ENCODE measurements at regions not wholly inside any gene's neighbourhood (a gene's known extent, or its start where the extent isn't known, plus 50 kb on each side); places are given as distances from the start of the nearest gene placed in this dataset.

DNA sequence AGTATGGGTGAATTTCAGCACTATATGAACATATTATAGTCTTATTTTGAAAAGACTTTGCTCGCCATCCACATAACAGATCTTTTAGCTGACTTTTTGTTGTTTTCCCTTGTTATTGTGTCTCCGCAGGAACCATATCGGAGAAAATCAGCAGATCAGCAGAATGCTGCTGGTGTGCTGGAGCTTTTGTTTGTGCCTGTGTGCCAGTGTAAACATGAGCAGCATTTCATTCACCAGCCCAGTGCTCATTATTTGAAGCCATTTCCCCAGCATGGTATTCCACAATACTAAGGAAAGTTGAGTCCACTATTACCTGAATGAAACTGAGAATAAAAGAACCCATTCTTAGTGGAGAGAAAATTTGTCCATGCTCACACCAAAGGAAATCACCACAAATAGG lies 261.8 kb upstream of the ARX start:
- intact Hi-C loops (cut with DNase I) = no loop called here
- ATAC-seq (ENCODE audit: poor library complexity) (no peak), DNase-seq (no peak)

DNA sequence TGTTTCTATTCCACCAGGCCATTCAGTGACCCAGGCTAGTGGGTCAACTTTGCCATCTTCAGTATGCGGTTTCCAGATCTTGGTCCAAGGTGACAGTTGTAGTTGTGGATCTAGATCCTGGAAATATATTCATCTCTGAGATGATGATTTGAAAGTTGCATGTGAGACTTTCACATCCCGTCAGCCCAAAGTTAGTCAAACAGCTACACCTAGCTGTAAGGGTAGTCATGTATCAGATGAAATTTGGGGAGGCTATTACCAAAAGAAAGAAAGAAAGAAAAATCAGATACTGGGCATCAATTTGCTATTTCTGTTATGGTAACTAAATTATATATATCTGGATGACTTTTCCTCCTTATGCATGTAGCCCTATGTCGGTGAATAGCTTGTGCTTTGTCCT lies 259.4 kb upstream of the ARX start:
- intact Hi-C loops (cut with DNase I) = no loop called here
- DNase-seq = no peak
- no peak for ATAC-seq (ENCODE audit: poor library complexity)

DNA sequence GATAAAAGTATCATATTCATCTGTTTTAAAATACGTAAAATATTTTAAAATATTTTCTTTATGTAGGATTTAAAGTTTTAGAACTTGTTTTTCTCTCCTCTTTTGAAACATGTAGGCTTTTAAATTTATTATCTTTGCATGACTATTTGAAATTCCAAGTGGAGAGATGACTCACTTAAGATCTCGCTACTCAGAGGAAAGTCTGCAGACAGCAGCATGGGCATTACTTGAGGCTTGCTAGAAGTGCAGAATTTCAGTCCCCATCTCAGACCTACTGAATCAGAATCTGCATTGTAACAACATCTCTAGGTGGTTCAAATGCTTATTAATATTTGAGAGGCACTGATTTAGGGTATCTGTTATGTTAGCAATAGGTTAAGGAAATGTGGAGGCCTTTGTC lies 225.7 kb upstream of the ARX start:
- intact Hi-C loops (cut with DNase I) = no loop called here
- ATAC-seq (ENCODE audit: poor library complexity) = no peak
- no peak for DNase-seq

DNA sequence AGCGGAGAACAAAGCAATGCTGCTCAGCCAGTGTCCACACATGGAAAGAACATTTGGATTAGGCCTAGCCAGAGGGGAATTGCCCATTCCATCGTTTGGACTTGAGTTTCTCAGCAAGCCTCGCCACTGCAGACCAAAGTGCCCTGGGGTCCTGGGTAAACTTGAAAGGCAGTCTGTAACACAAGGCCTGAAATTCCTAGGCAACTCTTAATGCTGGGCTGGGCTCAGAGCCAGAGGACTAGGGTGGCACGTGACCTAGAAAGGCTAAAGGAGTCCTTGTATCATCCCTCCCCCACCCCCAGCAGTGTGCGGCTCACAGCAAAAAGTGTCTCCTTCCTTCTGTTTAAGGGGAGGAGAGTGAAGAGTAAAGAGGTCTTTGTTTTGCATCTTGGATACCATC lies 210.4 kb upstream of the ARX start:
- no peak for ATAC-seq (ENCODE audit: poor library complexity)
- intact Hi-C loops (cut with DNase I) = no loop called here
- DNase-seq = no peak

DNA sequence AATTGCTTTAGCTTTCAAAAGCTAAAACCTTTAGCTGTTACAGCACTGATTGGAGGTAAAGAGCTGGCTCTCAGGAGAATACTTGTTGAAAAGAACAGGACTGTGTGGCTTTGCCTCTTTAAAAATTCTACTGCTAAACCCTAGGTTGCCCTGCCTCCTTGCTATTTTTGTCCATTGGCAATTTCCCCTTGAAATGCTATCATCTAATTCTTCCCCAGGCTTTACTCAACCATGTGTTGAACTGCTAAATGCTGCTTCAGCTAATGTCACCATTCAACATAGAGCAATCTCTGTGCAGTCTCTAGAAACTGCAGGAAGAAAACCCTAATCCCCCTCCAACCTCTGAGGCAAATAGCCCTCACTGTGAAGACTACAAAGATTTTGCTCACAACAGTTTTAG lies 203.7 kb upstream of the ARX start:
- no peak for ATAC-seq (ENCODE audit: poor library complexity)
- intact Hi-C loops (cut with DNase I) = no loop called here

DNA sequence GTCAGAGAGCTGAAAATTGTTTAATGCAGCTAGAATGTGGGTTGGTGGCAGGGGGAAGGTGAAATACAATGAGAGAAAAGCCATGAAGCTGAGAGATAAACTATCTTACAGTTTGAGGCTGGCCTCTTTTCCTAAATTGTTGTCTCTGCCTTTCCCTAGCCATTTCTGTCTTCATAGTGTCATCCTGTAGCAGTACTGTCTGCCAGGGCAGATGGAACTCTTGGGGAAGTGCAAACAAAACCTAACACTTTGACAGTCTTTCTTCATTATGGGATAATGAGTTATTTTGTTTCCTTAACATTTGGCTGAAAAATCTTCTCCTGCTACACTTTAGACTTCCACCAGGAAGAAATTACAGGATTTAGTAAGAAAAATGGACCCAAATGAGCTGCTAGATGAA lies 197.8 kb upstream of the ARX start:
- DNase-seq (no peak), ATAC-seq (ENCODE audit: poor library complexity) (no peak)
- intact Hi-C loops (cut with DNase I) = no loop called here

More for the DNA sequence above, 203.7 kb upstream of the ARX start:
- no peak for DNase-seq

DNA sequence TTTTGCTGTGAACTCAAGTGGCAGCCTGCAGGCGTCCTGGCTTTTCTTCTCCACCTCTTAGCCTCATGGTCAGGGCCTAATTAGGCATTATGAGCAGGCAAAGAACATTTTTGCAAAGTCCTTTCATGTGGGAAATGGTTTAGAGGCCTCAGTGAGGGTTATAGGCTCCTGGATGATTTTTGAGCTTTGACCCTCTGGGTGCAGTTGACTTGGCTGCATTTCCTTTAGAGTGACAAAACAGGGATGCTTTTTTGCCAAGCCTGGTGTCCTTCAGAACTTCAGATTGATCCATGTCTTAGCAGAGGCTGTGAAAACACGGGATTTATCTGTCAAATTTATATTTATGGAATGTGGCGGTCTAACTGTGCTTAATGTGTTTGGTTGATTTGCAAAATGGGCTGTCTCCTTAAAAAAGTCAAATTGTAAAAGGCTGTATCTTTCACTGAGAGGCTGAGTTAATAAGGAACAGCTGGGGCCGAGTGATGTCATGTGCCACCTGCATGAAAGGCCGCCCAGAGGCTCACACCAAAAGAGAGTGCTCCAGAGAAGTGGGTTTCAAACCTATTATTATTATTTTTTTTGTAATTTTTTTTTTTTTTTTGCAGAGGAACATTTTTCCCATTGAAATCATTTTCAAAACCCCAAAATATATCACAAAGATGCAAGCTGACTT lies 192.2 kb upstream of the ARX start:
- intact Hi-C loops (cut with DNase I) = no loop called here
- ATAC-seq (ENCODE audit: poor library complexity) (no peak), DNase-seq (no peak)

DNA sequence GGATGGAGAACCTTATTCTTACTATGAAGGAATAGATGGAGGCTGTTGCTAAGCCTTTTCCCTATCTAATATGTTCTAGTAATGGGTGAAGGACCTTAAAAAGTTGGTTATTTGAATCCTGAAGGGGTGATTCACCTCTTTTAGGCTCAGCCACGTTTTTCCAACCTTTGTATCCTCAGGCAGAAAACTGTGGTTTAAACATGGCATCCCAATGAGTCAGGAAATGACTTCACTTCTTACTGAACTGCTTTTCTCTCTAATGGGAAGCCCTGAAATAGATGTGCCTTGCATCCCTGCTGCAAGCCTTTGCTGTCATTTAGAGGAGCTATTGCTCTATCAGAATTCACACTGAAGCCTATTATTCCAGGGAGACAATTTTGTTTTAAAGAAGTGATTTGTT lies 191.0 kb upstream of the ARX start:
- DNase-seq = no peak
- no peak for ATAC-seq (ENCODE audit: poor library complexity)
- intact Hi-C loops (cut with DNase I) = no loop called here

DNA sequence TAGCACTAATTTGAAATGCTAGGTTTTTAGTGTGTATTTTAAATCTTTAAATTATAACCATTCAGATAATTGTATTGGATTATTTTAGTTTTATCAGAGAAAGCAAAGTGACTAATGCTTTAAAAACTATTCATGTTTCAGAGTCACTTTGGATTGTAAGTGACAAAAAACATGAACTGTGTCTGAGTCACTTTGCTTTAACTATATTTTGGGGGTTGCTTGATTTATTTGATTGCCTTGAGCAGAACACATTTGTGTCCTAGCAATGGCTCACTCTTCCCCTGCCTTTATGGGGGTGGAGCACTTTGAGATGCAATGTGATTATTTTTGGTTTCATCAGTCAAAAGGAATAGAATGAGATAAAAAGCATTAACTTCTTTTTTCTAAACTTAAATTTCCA lies 188.4 kb upstream of the ARX start:
- ATAC-seq (ENCODE audit: poor library complexity) (no peak), DNase-seq (no peak)
- intact Hi-C loops (cut with DNase I) = no loop called here

DNA sequence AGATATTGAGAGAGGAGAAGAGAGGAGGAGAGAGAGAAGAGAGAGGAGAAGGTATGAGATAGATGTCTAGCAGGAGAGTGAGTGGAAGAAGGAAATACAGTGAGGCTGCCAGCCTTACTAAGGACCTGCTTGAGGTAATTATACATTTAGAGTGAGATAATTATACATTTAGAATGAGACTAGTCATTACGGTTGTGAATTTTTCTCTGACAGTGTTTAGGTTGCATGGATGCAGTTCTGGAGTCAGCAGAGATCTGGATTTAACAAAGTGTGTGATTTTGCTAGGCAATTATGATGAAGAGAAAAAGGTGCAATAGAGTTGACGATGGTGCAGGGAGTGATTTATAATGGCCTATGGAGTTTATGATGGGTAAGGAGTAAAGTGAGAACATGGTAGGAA lies 187.1 kb upstream of the ARX start:
- no peak for DNase-seq
- intact Hi-C loops (cut with DNase I) = no loop called here
- no peak for ATAC-seq (ENCODE audit: poor library complexity)

DNA sequence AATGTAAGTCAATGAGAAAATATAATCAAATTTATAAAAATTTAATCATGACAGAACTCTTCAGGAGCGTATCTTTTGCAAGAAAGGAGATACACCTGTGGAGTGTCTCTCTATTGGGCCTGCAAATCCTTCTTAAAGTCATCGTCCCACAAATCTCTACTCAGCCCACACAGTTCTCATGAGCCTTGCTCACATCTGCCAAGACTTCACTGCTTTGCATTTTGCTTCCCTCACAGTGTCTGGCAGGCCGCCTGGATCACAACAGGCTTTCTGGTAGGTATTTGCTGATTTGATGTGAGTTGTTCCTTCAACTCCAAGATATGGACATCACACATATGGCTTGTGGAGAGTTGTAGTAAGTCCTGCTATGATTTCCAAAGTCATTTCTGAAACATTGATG lies 183.1 kb upstream of the ARX start:
- intact Hi-C loops (cut with DNase I) = no loop called here

DNA sequence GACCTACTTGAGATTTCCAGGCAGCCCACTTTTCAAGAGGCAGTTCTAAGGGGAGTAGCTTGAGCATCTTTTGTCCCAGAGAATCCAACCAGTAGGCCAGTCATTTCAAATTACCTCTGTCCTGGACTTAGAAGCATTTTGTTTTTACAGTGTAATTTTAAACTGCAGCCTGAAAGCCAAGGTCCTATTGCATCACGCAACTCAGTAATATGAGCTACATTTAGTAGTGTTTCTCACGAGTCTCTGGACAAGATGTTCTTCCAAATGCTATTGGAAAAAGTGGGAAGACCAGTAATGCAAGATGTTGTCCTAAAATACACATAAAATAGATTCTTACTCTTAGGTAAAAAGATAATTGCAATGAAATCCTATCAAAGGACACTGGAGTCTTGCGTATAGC lies 182.5 kb upstream of the ARX start:
- intact Hi-C loops (cut with DNase I) = no loop called here
- DNase-seq (no peak), ATAC-seq (ENCODE audit: poor library complexity) (no peak)

More for the DNA sequence above, 183.1 kb upstream of the ARX start:
- DNase-seq (no peak), ATAC-seq (ENCODE audit: poor library complexity) (no peak)

DNA sequence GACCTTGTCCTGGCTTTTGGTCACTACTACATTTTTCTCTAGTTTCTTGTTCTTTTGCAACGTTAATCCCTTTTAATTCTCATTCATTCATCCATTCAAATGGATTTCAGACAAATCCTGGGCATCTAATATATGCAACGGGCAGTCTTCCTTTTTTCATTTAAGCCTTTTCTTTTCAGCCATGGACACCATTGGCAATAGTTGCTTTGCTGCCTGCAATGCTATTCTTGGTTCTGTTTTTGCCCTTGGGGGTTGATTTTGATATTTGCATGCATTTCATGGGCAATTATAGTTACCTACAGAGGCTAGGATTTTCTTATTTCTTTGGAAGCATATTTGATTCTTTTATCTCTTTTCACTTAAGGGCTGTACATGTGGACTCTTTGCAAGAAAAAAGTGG lies 180.5 kb upstream of the ARX start:
- ATAC-seq (ENCODE audit: poor library complexity) = no peak
- no peak for DNase-seq
- intact Hi-C loops (cut with DNase I) = no loop called here

DNA sequence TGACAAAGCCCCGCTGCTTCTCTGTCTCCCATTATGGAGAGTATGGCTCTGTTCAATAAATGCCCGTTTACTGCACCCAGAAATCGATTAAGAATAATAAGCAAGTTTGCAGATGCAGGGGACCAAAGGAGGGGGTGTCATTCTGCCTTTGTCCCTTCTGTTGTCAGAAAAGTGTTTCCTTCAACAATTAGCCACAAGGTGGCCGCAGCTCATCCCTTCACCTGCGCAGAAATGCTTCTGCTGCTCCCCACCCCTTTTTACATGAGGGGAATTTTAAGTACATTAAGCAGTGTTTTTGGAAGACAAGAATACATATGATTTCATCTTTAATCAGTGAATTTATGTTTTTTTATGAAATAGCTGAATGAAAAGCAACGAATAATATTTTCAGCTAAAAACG lies 175.6 kb upstream of the ARX start:
- intact Hi-C loops (cut with DNase I) = no loop called here
- DNase-seq (no peak), ATAC-seq (ENCODE audit: poor library complexity) (no peak)

DNA sequence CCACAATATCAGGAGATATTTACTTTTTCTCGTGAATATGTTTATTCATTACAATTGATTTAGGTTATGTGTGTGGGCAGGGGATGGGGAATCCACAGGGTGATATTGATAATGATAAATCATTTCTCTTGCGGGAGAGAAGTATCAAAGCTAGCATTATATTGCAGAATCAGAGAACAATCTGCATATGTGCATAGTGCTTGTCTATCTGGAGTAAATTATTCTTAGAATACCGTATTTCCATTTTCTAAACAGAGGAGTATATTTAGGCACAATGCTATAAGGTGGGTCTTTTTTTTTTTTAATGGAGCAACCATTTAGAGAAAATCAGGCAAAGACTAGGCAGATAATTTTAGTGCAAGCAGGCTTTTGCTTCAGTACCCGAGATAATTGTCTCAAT lies 166.0 kb upstream of the ARX start:
- ATAC-seq (ENCODE audit: poor library complexity) = no peak
- intact Hi-C loops (cut with DNase I) = no loop called here

DNA sequence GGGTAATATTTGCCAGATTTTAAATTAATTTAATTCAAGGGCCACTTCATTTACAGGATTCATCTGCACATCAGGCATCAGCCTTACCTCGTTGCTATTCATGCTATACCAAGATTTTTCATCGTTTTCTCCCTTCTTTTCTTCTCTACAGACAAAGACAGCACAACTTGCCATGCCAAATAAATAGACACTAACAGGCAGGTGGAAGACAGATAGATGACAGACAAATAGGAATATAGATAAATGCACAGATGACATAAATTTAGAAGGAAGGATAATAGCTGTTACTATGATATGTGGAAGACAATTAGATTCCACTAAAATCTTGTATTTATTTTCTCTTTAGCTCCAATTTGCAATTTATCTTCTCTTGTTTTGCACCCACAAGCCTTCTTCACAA lies 164.5 kb upstream of the ARX start:
- no peak for DNase-seq
- no peak for ATAC-seq (ENCODE audit: poor library complexity)
- intact Hi-C loops (cut with DNase I) = no loop called here

More for the DNA sequence above, 166.0 kb upstream of the ARX start:
- DNase-seq = no peak

DNA sequence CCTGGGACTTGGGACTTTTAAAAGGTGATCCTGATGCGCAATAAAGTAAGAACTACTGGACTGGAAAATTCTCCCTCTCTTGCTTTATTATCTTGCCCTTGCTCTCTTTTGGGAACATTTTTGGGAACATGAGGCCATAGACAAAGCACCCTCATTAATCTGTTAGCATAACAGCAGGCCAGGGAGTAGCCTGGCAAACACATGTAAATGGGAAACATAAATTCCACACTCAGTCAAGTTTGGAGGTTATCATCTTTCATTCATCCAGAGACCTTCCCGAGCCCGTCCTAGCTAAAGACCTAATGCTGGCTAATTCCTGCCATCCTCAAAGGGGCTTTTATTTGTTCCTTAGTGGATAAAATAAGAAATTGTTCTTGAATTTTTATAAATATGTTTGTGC lies 162.8 kb upstream of the ARX start:
- intact Hi-C loops (cut with DNase I) = no loop called here
- DNase-seq = no peak
- no peak for ATAC-seq (ENCODE audit: poor library complexity)

DNA sequence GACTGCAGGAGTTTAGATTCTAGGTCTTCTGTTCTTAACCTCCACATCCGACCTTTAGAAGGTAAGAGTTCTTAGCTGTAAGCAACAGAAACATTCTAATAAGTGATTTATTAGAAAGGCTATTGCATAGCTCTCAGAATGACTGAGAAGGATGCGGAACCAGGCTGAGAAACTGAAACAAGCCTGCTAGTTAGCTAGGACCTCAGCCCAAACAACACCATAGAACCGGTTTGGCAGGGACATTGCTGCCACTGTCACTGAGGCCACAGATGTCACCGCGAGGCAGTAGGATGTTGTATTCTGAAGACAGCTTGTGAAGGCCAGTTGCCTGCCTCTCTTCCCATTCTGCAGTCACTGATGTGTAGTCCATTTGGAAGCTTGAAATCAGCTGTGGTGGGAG lies 160.0 kb upstream of the ARX start:
- no peak for ATAC-seq (ENCODE audit: poor library complexity)
- DNase-seq = no peak
- intact Hi-C loops (cut with DNase I) = no loop called here

DNA sequence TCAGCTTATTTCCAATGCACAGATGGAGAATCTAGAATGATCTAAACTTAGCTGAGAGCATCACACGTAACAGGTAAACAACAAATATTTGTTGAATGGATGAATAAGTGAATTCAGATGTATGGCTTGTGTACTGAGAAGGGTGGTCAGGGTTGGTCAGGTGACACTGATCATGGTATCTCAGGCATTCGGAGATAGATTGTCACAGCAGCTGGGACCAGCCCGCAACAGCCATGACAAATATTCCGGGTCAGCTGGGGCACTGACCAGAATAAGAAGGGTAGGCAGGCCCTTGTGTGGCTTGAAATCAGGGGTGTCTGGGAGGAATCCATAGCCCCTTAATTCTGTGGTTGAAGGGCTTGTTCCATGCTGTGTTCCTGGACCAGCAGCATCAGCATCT lies 159.4 kb upstream of the ARX start:
- intact Hi-C loops (cut with DNase I) = no loop called here
- ATAC-seq (ENCODE audit: poor library complexity) (no peak), DNase-seq (no peak)

DNA sequence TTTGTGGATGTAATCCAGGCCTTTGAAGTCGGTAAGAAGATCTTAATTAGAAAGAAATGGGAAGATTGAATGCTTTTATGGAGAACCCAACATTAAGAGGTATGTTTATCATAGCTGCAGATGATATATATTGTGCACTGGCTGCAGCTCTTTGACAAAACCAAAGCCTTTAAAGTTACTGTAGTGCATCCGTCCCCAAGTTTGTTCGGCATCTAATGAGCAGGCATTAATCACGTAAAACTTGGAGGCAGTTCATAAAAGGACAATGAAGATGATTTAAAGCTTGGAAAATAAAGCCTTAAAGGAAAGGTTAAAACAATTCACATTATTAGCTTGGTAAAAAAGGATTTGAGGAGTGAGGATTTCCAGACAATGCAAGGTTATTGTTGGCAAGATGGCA lies 150.8 kb upstream of the ARX start:
- intact Hi-C loops (cut with DNase I) = no loop called here
- no peak for DNase-seq
- ATAC-seq (ENCODE audit: poor library complexity) = no peak

DNA sequence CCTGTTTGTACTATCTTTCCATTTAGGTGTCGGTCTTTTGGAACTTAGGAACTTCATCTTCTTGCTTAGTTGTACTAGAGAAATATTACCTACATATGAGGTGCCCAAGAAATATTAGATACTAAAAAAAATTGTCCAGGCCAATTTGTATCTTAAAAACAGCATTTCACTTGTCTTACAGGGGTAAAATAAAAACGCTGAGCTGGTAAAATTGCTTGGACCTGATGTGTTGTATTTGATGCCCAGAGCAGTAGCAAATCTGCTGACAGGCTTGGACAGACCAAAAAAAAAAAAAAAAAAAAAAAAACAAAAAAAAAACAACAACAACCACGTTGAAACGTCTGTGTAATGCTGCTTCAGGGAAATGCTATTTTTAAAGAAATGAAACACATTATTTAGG lies 150.4 kb upstream of the ARX start:
- intact Hi-C loops (cut with DNase I) = no loop called here
- ATAC-seq (ENCODE audit: poor library complexity) = no peak
- DNase-seq = no peak

DNA sequence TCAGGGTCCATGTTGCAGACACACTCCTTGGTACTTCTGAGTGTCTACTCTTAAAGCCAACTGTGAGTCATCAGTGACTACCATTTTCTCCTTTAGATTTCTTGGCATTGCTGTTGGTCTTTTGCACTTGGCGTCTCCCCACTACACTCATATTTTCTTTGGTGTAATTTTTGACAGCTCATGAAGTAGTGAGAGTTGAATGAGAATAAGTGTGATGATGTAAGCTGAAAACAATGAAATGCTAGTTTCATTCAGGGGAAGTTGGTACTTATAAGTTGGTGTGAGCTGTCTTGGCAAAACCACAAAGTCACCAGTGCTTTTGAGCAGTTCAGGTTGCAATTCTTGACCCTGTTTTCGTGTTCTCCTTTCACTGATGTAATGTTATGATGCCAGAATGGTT lies 142.9 kb upstream of the ARX start:
- ATAC-seq (ENCODE audit: poor library complexity) (no peak), DNase-seq (no peak)
- intact Hi-C loops (cut with DNase I) = no loop called here
